HG03025 (cell line): ENCODE measurements at regions not wholly inside any gene's neighbourhood (a gene's known extent, or its start where the extent isn't known, plus 50 kb on each side); places are given as distances from the start of the nearest gene placed in this dataset.

Source experiments
- ATAC-seq: cut with Tn5 transposase; IDR thresholded peaks from one replicate; pipeline ENCODE4 v1.9.1; 2021; ENCODE audit warnings: mild to moderate bottlenecking, moderate library complexity; ENCODE audit not compliant: unreplicated experiment, low FRiP score

- ATAC-seq, result no peak
These were observed 367.1 kb downstream of the INSC start for GRCh38 chr11:15481871-15482270.

- ATAC-seq, result peak; percentile 74
These were observed 368.5 kb downstream of the INSC start for GRCh38 chr11:15483205-15483604.

GRCh38 chr11:15484398-15484797 lies 369.7 kb downstream of the INSC start:
- ATAC-seq, result no peak

- ATAC-seq, result no peak
These were observed 370.7 kb downstream of the INSC start for GRCh38 chr11:15485432-15485831.

GRCh38 chr11:15489281-15489680 lies 374.6 kb downstream of the INSC start:
- ATAC-seq, result no peak

GRCh38 chr11:15490535-15490934 lies 375.8 kb downstream of the INSC start:
- ATAC-seq, result no peak

GRCh38 chr11:15493066-15493465 lies 378.3 kb downstream of the INSC start:
- ATAC-seq, result no peak

GRCh38 chr11:15493921-15494620 lies 379.3 kb downstream of the INSC start:
- ATAC-seq, result no peak

GRCh38 chr11:15494740-15495139 lies 380.0 kb downstream of the INSC start:
- ATAC-seq, result no peak

- no peak for ATAC-seq
These were observed 380.7 kb downstream of the INSC start for GRCh38 chr11:15495462-15495861.

- no peak for ATAC-seq
These were observed 382.6 kb downstream of the INSC start for GRCh38 chr11:15497366-15497765.

GRCh38 chr11:15499674-15500073 lies 385.0 kb downstream of the INSC start:
- no peak for ATAC-seq

- no peak for ATAC-seq
These were observed 385.9 kb downstream of the INSC start for GRCh38 chr11:15500643-15501042.

- ATAC-seq, result no peak
These were observed 386.8 kb downstream of the INSC start for GRCh38 chr11:15501566-15501965.

- no peak for ATAC-seq
These were observed 390.4 kb downstream of the INSC start for GRCh38 chr11:15505155-15505554.

GRCh38 chr11:15507592-15507991 lies 392.9 kb downstream of the INSC start:
- ATAC-seq, result no peak

- ATAC-seq, result no peak
These were observed 394.4 kb downstream of the INSC start for GRCh38 chr11:15509082-15509481.

- no peak for ATAC-seq
These were observed 404.5 kb downstream of the INSC start for GRCh38 chr11:15519124-15519791.

GRCh38 chr11:15519911-15520310 lies 405.2 kb downstream of the INSC start:
- no peak for ATAC-seq

- ATAC-seq, result no peak
These were observed 408.8 kb downstream of the INSC start for GRCh38 chr11:15523543-15523942.

- ATAC-seq, result no peak
These were observed 410.9 kb downstream of the INSC start for GRCh38 chr11:15525582-15525981.

GRCh38 chr11:15526032-15526431 lies 411.3 kb downstream of the INSC start:
- no peak for ATAC-seq
